RPMI7951 (cell line): ENCODE measurements at regions not wholly inside any gene's neighbourhood (a gene's known extent, or its start where the extent isn't known, plus 50 kb on each side); places are given as distances from the start of the nearest gene placed in this dataset.
A peak's percentile ranks its signal among the peaks of the same experiment; 100 is the strongest.
"Not testable (repeated sequence)": the region's sequence is repeated elsewhere in the genome, so short reads cannot be mapped to it uniquely, and the experiment has no call there.

Experiments
- DNase-seq: peaks from one replicate; pipeline ENCODE4 v3.0.0-alpha.2; 2012; ENCODE audit warnings: low read depth

DNA sequence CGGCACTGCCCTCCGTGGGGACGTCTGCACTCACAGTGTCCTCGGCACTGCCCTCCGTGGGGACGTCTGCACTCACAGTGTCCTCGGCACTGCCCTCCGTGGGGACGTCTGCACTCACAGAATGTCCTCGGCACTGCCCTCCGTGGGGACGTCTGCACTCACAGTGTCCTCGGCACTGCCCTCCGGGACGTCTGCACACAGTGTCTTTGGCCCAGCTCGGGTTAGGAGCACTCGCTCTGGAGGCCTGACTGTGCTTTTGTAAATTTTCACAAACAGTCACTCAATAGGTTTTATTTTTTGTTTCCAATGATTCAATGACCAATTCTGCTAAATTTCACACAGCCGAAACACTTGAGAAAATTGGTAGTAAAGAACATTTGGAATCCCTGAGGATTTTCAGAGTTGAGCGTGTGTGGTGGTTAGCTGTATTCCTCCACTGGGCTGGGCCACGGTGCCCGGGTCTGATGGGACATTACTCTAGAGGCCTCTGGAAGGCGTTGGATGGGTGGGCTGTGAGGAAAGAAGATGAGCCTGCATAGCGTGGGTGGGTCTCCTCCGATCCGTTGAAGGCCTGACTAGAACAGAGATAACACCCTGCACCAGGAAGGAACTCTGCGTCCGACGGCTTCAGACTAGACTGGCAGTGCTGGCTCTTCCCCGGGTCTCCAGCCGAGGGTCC lies 134.8 kb downstream of the RTP5 start:
- DNase-seq: no peak

DNA sequence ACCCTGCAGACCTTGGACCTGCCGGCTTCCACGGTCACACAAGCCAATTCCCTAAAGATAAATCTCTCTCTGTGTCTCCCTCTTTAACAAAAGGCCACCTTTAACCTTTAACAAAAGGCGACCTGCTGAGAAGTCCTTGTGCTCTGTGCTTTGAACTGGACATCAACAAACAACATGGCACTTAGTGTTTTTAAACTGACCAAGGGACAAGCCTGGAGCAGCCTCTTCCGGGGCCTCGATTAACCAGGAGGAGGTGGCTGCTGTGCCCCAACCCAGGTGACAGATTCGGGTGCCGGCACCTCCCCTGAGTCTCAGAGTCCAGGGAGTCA lies 135.3 kb downstream of the RTP5 start:
- no peak for DNase-seq

DNA sequence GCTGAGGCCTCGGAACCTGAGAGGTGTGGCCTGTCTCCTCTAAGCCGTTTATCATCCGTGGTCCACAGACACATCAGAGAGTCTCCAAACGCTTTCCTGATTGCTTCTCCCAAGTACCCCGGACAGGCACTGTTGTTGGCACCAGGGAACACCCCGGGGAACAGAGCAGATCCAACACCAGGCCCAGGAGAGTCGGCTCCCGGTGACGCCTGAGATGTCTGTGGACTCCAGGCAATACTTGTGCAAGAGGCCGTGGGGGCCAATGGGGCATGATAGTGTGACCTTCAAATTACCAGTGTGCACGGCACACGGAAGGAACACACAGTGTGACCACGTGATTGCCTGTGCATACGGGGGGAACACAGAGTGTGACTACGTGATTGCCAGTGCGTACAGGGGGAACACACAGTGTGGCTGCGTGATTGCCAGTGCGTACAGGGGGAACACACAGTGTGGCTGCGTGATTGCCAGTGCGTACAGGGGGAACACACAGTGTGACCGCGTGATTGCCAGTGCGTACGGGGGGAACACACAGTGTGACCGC lies 136.6 kb downstream of the RTP5 start:
- DNase-seq: not testable (repeated sequence)

DNA sequence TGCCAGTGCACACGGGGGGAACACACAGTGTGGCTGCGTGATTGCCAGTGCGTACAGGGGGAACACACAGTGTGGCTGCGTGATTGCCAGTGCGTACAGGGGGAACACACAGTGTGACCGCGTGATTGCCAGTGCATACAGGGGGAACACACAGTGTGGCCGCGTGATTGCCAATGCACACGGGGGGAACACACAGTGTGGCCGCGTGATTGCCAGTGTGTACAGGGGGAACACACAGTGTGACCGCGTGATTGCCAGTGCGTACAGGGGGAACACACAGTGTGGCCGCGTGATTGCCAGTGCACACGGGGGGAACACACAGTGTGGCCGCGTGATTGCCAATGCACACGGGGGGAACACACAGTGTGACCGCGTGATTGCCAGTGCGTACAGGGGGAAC lies 139.4 kb downstream of the RTP5 start:
- DNase-seq: not testable (repeated sequence)

DNA sequence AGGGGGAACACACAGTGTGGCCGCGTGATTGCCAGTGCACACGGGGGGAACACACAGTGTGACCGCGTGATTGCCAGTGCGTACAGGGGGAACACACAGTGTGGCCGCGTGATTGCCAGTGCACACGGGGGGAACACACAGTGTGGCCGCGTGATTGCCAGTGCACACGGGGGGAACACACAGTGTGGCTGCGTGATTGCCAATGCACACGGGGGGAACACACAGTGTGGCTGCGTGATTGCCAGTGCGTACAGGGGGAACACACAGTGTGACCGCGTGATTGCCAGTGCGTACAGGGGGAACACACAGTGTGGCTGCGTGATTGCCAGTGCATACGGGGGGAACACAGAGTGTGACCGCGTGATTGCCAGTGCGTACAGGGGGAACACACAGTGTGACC lies 140.3 kb downstream of the RTP5 start:
- DNase-seq: not testable (repeated sequence)

DNA sequence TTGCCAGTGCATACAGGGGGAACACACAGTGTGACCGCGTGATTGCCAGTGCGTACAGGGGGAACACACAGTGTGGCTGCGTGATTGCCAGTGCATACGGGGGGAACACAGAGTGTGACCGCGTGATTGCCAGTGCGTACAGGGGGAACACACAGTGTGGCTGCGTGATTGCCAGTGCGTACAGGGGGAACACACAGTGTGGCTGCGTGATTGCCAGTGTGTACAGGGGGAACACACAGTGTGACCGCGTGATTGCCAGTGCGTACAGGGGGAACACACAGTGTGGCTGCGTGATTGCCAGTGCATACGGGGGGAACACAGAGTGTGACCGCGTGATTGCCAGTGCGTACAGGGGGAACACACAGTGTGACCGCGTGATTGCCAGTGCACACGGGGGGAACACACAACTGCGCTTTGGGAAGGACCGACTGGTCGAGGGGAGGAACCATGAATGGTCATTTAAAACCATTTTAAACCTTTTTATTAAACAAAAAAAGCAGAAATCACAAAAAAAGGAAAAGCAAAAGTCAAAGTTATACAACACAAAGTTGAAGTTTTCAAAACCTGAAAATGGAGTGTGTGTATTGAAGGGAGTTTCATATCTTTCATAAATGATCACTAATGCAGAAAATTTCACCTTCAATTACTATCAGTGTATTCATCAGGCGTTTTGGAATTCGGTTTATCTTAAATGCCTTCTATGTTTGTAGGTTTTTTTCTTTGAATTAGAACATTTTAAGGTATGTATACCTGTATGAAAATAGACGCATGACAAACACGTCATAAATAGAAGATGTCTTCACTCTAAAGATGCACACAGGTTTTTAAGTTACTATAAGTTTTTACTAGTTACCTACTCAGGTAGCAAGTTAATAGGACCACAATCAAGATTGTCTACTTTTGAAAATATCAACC lies 141.0 kb downstream of the RTP5 start:
- peak; percentile 7 for DNase-seq

DNA sequence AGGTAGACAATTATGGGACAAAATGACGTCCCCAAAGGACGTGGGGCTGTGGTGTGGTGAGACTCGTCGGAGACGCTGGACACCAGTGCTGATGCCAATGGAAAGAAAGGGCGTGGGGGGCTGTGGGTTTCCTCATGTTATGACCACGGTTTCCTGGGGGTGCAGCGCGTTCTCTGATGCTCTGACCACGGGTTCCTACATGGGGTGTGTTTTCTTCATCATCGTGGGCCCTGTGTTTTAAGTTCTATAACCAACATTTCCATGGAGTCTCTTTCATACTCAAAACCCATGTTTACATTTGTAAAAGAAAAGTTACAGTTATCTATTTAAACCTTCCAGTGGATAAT lies 141.6 kb downstream of the RTP5 start:
- peak; percentile 4 for DNase-seq

DNA sequence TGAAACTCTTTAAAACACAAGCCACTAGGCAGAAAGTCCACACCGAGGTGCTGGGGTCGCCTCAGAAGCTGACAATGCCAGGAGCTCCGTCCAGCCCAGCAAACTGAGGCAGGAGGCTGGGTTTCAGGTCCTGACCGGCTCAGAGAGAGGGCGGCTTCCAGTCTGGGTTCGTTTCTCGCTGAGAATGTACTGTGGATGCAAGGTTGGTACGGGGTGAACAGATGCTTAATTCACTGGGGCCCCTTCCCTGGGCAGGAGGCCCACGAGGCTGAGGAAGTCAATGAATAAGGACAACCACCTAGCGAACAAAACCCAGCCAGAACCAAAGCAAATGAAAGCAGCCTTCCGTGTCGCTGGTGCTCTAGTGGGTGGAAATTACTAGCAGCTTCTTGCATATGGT lies 142.0 kb downstream of the RTP5 start:
- no peak for DNase-seq

DNA sequence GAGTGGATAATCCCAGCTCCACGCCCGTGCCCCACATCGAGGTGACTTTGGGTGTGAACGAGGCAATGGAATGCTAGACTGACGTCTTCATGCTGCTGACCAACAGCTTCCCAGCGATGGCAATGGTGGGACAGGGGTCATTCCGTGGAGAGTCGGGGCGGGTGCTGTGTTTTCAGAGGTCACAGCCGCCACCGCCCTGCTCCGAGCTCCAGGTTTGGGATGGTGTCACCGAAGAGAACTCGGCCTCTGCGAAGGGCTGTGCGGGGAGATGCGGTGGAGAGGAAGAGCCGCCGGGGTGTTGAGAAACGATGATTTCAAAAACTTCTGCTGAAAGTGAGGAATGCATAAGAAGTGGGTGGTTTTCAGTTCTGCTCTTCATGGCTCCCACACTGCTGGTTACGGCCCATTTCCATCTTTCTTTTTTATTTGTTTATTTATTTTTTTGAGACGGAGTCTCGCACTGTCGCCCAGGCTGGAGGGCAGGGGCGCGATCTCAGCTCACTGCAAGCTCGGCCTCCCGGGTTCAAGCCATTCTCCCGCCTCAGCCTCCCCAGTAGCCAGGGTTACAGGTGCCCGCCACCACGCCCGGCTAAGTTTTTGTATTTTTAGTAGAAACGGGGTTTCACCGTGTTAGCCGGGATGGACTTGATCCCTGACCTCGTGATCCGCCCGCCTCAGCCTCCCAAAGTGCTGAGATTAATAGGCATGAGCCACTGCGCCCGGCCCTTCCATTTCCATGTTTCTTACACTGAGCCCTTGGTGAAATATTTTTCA lies 142.6 kb downstream of the RTP5 start:
- DNase-seq: no peak

DNA sequence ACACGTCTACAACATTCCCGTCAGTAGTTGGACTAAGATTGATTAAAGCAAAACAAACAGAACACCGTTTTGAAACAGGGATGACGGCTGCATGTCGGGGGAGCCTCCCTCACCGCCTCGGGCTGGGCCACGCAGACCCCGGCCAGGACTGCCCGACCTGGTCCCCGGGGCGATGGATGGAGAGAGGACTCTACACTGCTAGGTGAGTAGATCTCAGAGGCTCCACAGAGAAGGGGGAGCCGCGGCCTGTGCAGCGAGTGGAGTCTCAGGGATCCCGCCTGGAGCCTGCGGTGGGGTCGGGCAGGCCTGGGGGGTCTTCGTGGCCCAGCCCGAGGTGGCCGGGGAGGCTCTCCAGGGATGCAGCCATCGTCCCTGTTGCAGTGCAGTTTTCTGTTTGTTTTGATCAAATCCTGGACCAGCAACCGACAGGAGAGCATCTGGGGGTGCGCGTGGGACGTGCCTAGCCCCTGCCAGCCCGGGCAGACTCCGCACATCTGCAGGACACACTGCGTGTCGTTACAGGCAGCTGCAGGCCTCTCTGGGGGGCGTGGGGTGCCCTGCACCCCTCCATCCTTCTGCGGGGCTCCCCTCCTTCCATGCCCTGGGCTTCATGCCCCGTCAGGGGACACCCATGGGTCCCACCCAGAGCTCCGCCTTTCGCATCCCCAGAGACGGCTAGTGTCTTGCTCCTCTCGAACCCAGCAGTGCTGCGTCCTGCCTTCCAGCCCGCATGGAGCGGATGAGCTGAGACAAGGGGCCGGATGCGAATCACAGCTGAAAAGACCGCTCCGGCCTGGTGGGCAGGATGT lies 143.6 kb downstream of the RTP5 start:
- no peak for DNase-seq

DNA sequence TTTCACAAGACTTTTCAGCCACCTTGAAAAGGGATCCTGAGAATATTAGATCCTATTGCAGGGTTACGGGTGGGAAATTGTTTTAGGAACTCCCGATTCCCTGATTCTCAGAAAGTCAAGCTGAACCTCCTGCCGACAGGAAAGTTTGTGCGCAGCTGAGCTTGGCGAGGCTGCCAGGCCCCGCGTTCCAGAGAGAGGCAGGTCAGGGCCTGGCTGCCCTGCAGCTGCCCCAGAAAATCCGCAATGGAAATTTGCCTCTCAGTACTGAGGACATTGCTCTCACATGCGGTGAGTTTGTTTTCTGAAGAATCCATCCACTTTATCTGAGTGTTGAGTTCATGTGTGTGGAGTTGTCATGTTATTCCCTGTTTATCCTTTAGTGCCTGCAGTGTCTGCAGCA lies 144.2 kb downstream of the RTP5 start:
- DNase-seq: no peak

DNA sequence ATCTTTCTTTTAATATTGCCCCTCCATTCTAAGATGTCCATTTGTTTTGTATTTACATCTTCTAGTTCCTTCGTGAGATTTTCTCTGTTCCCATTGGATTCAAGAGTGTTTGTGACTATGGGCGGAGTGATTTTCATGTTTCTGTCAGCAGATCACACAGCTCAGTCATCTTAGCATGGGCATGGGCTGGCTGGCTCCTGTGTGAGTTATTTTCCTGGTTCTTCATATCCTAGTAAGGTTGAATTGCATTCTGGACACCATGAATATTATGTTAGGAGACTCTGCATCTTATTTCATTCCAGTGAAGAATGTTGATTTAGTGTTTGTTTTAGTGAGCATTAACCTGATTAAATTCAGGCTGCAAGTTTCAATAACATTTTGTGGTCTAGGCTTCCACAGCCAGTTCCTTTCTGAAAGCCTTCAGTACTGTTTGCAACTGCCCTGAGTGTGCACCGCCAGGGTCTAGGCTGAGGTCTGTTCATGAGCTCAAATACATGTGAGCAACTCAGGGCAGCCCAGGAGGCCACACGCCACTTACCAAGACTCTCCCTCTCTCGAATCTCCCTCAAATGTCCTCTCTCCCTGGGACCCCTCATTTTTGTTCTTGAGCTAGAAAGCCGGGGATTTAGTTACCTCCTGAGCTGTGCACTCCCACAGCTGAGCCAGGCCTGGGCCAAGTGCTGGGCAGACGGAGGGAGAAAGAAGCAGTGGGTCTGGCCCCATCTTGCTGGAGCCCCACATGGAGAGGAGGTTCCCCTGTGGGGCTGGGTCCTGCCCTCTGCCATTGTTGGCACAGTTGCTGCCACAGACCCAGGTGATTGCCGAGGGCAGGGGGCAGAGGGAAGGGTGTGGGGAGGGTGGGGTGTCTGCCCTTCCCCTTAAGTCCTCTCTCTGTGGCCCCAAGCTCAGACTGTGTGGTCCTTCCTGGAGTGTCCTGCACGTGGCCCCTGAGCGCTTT lies 145.9 kb downstream of the RTP5 start:
- DNase-seq: no peak

DNA sequence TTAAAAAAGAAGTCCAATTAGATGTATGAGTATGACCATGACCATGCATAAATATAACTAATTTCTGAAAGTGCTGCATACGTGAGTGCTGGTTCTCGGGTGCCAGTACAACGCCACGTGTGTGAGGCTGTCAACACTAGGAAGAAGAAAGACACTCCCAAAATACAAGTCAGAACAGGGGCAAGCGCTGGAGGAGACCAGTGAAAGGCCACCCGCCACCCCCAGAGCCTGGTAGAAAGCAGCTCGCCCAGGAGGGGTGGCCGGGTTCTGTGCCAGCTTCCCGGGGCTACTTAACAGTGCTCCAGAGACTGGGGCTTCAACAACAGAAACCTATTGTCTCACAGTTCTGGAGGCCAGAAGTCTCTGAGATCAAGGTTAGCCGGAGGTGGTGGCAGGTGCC lies 147.6 kb downstream of the RTP5 start:
- no peak for DNase-seq

DNA sequence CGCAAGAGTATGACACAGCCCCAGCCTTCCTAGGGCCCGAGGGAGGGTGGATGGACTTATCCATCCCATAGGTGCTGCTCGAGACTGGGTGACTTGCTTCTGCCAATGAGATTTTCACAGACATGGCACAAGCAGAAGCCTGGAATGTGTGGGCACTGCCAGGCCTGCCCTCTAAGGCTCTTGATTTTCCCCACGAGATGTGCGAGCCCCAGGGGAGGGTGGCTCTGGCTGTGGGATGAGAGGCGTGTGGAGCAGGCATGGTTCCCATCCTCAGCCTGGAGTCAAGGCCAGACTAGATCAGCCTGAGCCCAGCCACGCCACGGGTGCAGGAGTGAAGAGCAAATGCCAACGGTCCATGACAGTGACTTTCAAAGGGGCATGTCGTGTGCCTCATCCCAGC lies 148.9 kb downstream of the RTP5 start:
- not testable (repeated sequence) for DNase-seq

DNA sequence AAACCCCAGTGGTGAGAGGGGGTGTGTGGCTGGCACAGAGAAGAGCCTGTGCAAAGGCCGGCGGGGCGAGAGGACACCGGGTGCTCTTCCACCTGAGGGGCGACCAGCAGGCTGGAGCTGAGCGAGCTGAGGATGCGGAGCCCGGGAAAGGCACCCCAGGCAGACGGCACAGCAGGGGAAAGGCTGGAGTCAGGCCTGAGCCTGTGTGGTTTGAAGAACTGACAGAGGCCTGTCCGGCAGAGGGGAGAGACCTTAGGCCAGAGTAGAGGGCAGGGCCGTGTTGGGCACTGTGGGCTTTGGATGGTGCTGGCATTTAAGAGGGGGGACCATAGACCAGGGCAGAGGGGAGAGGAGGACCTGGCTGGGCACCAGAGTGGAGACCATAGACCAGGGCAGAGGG lies 149.8 kb downstream of the RTP5 start:
- DNase-seq: no peak

DNA sequence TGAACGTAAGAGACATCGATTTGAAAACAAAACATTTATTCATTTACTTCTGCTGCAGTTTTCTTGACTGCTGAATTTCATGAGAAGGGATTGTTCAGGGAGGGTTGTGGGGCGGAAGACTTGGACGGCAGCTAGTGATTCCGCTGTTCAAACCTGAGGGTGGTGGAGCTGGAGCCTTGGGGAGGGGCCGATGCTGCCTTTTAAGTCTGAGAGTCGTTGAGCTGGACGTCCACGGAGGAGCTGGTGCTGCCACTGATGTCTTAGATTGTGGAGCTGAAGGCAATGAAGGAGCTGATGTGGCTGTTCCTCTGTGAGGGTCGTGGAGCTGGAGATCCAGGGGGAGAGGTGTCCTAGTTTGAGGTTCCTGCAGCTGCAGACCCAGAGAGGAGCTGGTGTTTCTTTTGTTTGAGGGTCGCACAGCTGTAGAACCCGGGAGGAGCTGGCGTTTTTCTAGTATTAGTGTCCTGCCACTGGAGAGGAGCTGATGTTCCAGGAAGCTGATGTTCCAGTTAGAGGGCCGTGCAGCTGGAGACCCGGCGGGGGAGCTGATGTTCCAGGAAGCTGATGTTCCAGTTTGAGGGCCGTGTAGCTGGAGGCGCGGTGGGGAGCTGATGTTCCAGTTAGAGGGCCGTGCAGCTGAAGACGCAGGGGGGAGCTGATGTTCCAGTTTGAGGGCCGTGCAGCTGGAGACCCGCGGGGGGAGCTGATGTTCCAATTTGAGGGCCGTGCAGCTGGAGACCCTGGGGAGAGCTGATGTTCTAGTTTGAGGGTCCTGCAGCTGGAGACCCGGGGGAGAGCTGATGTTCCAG lies 150.9 kb downstream of the RTP5 start:
- peak; percentile 24 for DNase-seq

DNA sequence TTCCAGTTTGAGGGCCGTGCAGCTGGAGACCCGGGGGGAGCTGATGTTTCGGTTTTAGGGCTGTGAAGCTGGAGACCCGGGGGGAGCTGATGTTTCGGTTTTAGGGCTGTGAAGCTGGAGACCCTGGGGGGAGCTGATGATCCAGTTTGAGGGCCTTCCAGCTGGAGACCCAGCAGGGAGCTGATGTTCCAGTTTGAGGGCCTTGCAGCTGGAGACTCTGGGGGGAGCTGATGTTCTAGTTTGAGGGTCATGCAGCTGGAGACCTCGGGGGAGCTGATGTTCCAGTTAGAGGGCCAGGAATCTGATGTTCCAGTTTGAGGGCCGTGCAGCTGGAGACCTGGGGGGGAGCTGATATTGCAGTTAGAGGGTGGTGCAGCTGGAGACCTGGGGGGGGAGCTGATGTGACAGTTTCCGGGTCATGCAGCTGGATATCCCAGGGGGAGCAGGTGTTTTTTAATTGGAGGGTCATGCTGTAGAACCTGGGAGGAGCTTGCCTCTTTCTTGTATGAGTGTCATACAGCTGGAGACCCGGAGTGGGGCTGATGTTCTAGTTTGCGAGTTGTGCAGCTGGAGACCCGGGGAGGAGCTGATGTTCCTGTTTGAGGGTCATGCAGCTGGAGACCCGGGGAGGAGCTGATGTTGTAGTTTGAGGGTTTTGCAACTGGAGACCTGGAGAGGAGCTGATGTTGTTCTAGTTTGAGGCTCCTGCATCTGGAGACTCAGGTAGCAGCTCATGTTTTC lies 153.2 kb downstream of the RTP5 start:
- no peak for DNase-seq

DNA sequence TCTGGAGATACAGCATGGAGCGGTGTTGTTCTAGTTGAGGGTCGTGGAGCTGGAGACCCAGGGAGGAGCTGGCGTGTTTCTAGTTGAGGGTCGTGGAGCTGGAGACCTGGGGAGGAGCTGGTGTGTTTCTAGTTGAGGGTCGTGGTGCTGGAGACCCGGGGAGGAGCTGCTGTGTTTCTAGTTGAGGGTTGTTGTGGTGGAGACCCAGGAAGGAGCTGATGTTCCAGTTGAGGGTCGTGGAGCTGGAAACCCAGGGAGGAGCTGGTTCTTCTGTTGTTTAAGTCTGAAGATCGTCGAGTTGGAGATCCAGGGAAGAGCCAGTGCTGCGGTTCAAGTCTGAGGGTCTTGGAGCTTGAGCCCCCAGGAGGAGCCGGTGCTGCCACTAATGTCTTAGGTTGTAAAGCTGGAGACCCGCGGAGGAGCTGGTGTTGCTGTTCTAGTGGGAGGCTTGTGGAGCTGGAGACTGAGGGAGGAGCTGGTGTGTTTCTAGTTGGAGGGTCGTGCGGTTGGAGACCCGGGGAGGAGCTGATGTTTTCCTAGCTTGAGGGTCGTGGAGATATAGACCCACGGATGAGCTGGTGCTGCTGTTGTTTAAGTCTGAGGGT lies 155.3 kb downstream of the RTP5 start:
- DNase-seq: no peak
